ENCODE measurements at regions not wholly inside any gene's neighbourhood (a gene's known extent, or its start where the extent isn't known, plus 50 kb on each side); places are given as distances from the start of the nearest gene placed in this dataset.

- DNase-seq, result no peak
These were observed 274.3 kb downstream of the BCOR start for GRCh38 chrX:39823424-39823823.

DNA sequence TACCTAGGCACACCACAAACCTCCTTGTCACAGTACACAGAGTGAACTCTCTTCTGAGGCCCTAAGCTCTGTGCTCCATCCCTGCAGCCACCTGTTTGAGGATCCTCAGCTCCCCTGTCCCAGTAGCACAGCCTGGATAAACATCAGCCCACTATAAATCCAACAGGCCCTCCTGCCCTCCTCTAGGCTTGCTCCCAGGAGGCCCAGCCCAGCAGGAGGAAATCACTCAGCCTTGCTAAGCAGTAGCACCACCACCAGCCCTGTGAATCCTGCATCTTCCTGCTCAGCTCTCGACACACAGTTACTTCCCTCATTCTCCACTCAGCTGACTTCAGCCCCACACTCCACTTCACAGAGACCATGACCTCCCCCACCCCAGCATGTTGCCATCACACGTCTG lies 273.9 kb downstream of the BCOR start:
- no peak for DNase-seq

DNA sequence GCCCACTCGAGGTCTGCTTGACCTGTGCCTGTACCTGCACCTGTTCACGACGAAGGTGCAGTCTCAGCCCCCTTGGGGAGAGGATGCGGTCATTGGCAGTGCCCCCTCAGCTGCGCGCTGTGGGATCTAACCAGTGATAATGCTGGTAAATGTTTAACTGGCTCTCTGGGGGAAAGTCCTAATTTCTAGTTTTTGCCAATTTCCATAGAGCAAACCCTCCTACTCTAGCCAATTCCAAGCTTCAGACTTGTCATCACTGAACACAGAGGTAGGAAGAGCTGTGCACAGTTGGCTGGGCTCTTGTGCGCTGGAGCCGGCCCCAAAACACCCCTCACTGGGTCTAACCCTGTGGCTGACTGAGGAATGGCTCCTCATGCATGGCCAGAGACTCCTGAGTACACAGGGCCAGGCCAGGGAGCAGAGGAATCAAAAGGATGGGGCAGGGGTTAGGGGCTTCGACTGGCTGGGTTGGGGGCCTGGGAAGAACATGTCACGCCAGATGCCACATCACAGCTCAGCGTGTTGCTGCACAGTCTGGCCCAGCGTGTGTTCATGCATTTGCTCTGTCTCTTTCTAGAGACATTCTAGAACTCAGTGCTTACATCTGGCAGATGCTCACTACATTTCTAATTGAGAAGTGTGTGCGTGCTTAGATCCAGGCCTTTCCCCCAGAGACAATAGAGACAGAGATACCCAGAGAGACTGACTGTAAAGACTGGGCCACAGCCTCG lies 270.8 kb downstream of the BCOR start:
- DNase-seq, result no peak

DNA sequence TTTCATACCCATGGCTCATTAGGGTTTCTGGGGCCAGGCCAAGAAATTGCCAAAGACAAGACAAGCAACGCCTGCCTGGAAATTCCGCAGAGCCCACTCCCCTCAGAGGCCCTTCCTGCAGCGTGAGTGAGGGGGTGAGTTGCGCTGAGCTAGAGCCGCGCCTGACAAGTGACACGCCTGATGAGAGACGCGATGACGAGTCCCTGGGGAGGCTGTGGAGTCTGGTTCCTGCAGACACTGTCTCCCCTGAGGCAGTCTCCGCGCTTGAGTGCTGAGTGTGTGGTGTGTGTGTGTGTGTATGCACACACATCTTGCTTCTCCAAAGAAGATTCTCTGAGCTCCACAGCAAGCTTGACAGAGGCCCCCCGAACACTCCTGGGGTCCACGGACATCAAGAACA lies 269.8 kb downstream of the BCOR start:
- no peak for DNase-seq

GRCh38 chrX:39828971-39829370 lies 268.8 kb downstream of the BCOR start:
- no peak for DNase-seq

DNA sequence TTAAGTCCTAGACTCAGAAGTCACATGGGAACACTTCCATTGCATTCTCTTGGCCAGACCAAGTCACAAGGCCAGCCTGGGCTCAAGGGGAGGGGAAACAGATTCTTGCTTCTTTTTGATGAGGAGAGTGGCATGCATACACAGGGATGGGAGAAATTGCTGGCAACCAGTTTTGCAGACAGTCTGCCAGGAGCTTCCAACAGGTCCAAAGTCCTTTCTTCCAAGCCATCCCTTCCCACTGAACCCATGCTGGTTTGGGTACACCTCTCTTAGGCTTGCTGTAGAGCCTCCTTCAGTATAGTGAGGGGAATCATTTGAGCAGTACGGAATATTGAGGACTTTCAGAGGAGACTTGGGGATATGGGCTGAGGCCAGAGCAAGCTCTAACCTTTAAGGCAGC lies 267.8 kb downstream of the BCOR start:
- DNase-seq, result no peak

- DNase-seq, result no peak
These were observed 267.3 kb downstream of the BCOR start for GRCh38 chrX:39830414-39830813.

DNA sequence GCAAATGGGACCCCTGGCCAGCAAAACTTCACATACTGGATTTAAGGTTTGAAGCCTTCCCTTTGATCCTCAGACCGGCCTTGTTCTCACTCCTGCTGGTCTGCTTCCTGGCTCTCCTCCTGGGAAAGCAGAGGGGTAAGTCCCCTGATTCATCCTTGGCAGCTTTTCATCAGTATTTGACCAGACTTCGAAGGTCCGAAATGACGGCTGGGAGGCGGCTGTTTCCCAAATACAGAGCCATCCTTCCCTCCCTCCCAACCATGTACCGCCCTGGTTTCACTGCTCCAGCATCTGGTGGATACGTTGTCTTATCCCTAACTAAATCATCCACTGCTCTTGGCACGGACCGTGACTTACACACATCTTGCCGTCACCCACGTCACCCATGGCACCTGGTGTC lies 265.5 kb downstream of the BCOR start:
- DNase-seq, result no peak

- no peak for DNase-seq
These were observed 263.2 kb downstream of the BCOR start for GRCh38 chrX:39834600-39834999.

DNA sequence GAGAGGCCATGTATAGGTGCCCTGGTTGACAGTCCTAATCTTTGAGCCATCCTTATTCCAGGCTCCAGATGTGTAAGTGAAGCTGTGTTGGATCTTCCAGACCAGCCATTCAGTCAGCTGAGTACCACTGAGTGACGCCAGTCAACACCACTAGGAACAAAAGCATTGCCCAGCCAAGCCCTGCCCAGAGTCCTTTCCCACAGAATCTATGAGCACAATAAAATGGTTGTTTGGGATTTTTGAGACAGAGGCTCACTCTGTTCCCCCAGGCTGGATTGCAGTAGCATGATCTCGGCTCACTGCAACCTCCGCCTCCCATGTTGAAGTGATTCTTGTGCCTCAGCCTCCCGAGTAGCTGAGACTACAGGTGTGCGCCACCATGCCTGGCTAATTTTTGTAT lies 262.5 kb downstream of the BCOR start:
- no peak for DNase-seq

GRCh38 chrX:39835776-39836175 lies 262.0 kb downstream of the BCOR start:
- DNase-seq, result no peak

- DNase-seq, result no peak
These were observed 260.8 kb downstream of the BCOR start for GRCh38 chrX:39836802-39837420.

DNA sequence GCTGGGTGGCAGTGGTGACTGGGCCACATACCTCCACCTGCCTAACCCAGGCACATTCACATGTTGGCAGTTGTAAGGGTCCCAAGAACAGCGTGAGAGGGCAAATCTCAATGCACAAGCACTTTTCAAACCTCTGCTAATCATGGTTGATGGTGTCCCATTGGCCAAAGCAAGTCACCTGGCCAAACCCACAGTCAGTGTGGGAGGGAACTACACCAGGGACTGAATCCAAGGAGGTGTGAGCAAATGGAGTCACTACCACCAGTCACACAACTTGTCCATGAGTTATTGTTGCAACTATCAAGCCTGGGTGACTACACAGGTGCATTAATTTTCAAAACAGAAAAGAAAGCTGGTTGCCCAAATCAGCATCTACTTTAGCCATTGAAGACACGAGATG lies 260.1 kb downstream of the BCOR start:
- DNase-seq, result no peak

GRCh38 chrX:39839371-39839770 lies 258.4 kb downstream of the BCOR start:
- DNase-seq, result no peak

- DNase-seq, result no peak
These were observed 257.6 kb downstream of the BCOR start for GRCh38 chrX:39840133-39840532.

DNA sequence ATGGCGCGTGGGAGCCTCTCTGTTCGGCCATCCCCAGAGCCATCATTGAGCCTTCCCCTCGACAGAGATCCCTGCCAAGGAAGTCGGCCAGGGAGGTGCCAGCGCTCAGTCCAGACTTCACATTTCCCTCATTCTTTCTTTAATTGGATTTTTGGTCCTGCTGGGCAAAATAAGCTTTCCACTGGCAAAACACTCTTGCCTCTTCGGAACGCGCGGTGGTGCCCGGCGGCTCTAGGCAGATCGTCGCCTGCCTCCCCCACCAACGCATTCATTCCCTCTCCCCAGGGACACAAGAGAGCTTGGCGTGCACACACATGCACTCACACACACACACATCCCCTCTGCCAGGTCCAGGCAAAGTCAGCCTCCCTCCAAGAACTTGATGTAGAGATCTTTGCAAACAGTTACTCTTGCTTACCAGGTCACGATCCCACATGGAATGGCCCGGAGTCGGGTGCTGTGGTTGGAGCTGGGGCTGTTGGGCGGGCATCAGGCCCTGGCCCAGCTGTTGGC lies 257.1 kb downstream of the BCOR start:
- no peak for DNase-seq

DNA sequence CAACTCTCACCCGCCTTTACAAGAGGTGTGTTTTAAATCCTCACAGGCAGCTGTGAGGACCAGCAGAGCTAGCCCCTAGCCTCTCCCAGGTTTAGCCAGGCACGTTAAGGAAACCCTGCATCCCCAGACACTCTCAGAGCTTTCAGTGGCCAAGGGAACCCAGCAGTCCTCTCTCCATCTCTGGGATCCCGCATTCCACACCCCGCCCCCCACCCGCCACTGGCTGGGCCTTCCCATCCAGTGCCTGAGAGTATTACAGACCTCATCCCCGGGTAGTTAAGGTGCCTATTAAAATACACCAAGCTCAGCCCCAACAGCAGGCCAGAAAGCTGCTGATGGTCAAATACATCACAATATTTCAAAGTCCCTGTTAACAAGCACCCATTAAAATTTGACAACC lies 256.2 kb downstream of the BCOR start:
- no peak for DNase-seq

DNA sequence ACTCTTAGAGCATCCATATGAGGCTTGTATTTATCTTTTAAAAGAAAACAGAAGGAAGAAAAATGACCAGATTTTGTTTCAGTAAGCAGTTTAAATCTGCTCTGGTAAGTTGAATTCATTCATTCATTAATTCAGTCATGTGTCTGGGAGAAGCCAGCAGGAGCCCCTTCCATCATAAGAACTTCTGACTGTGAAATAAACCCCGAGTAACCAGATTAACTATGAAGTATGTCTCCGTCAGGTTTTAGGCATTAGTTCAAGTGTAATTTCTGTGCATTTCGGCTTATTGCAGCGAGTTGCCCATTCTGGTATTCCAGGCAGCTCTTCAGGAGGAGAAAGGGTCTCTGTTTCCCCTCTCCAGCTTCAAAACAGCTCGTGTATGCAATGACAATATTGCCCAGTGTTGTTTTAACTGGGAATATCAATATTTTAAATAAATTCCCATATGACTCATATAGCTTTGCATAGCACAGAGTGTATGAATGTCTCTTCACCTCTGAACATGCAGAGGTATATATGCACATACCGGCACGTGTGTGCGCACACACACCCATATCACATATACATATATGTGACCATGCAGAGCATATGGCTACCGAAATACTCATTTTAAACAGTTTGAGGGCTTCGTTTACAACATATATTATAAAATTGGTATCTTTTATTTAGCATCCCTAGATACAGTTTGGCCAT lies 255.3 kb downstream of the BCOR start:
- DNase-seq, result no peak

- no peak for DNase-seq
These were observed 254.4 kb downstream of the BCOR start for GRCh38 chrX:39843318-39843717.

- no peak for DNase-seq
These were observed 252.5 kb downstream of the BCOR start for GRCh38 chrX:39845233-39845632.

- no peak for DNase-seq
These were observed 251.3 kb downstream of the BCOR start for GRCh38 chrX:39846460-39846859.

DNA sequence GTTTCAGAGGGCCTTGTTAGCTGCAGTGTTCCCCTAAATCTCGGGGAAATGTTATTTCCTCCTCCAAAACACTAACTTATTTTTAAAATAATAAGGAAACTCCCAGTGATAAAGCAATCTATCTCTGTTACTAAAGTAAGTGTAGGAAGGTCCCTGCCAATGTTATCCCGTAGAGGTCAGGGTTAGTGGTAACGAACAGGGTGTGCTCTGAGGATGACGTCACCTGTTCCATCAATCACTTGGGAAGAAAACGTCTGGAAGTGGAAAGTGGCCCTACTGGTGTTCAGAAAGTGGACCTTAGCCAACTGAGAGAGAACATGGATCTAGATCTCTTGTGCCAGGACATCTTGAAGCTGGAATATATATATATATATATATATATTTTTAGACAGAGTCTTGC lies 249.5 kb downstream of the BCOR start:
- no peak for DNase-seq

DNA sequence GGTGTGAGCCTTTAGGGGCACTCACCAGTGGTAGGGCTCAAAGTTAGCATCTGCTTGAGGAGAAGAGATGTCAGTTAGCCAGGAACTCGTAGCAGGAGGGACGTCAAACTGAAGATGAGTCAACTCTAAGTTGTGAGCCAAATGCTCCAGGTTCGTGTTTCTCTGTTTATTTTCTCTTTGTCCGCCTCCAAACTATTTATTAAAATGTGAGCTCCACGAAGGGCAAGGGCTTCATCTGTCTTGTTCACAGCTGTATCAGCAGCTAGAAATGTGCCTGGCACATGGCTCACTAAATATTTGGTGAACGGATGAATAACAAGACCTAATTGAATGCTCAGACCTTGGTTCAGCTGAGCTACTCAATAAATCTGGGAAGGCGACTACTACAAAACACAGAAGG lies 248.9 kb downstream of the BCOR start:
- DNase-seq, result no peak

All from right lung (tissue), 2 donors.